Natural killer cell (primary cell): ENCODE measurements at regions not wholly inside any gene's neighbourhood (a gene's known extent, or its start where the extent isn't known, plus 50 kb on each side); places are given as distances from the start of the nearest gene placed in this dataset.

Experiments
- ATAC-seq, 3 donors: fragments of 150-1000 bp in 2 of 3; fragments of 200-7000 bp in 1 of 3; cut with Tn5 transposase; 1 replicate in 1 of 3; 2 replicates in 2 of 3; pipeline ENCODE4 v1.10.0; 2021; ENCODE audit warnings: mild to moderate bottlenecking in 2 of 3, moderate library complexity in 2 of 3
- DNase-seq, 2 donors: peaks; one replicate each; pipeline versions ENCODE4 v3.0.0 to v3.0.0-alpha.2; 2013 to 2021; ENCODE audit warnings: mixed read lengths in 1 of 2
- H3K27ac ChIP-seq: one replicate; pipeline ENCODE4 v1.5.1; 2013; ENCODE audit warnings: mild to moderate bottlenecking, low read length
- H3K27me3 ChIP-seq: one replicate; pipeline ENCODE4 v1.6.1; 2013; ENCODE audit warnings: low read length; ENCODE audit not compliant: control insufficient read depth, insufficient read depth
- H3K36me3 ChIP-seq: one replicate; pipeline ENCODE4 v1.6.1; 2013; ENCODE audit warnings: low read length; ENCODE audit not compliant: control insufficient read depth, insufficient read depth
- H3K4me1 ChIP-seq: one replicate; pipeline ENCODE4 v1.6.1; 2013; ENCODE audit warnings: low read length; ENCODE audit not compliant: control insufficient read depth, insufficient read depth
- H3K4me3 ChIP-seq: one replicate; pipeline ENCODE4 v1.5.1; 2013; ENCODE audit warnings: low read length
- H3K9me3 ChIP-seq: one replicate; pipeline ENCODE4 v1.6.1; 2013; ENCODE audit warnings: low read length; ENCODE audit not compliant: control insufficient read depth, insufficient read depth
- H3K27ac Mint-ChIP-seq, 2 donors: one replicate each; pipeline ENCODE4 v1.8.0; 2022; ENCODE audit warnings: mild to moderate bottlenecking in 2 of 2, mixed read lengths in 2 of 2, moderate library complexity in 1 of 2
- H3K27me3 Mint-ChIP-seq, 2 donors: one replicate each; pipeline ENCODE4 v1.8.0; 2022; ENCODE audit warnings: low read depth in 2 of 2, mixed read lengths in 2 of 2
- H3K36me3 Mint-ChIP-seq: one replicate; pipeline ENCODE4 v1.8.0; 2022; ENCODE audit warnings: mixed read lengths
- H3K4me1 Mint-ChIP-seq, 2 donors: one replicate each; pipeline ENCODE4 v1.8.0; 2022; ENCODE audit warnings: mixed read lengths in 2 of 2
- H3K4me3 Mint-ChIP-seq: one replicate; pipeline ENCODE4 v1.8.0; 2022; ENCODE audit warnings: mild to moderate bottlenecking, moderate library complexity, mixed read lengths
- H3K9me3 Mint-ChIP-seq, 2 donors: one replicate each; pipeline ENCODE4 v1.8.0; 2022; ENCODE audit warnings: mixed read lengths in 2 of 2
- CTCF ChIP-seq: fragments of 200-600 bp; IDR thresholded peaks from one replicate; pipeline ENCODE4 v1.8.0; 2022; ENCODE audit warnings: antibody characterized with exemption
- WGBS: methylation state at CpG from one replicate; pipeline ENCODE4 v1.1.7; 2013; ENCODE audit warnings: missing lambda C conversion rate; ENCODE audit not compliant: insufficient coverage; 5-methylcytosine and 5-hydroxymethylcytosine counted together
- intact Hi-C: fragments of 100-400 bp; cut with micrococcal nuclease; formaldehyde crosslinking; loops from one replicate; pipeline ENCODE4 v1.14.2; 2022

- H3K27ac ChIP-seq: no peak overlapping the region
- Mint-ChIP-seq H3K4me1 (no peaks in the 10 kb centered on the region), H3K36me3 (peaks cover 5% of the 10 kb centered on the region), H3K4me3 (no peak overlapping the region), H3K9me3 (peaks cover 13 to 23% of the 10 kb centered on the region in 2 donors), H3K27ac (no peak overlapping the region), H3K27me3 (no peaks in the 10 kb centered on the region)
- TF ChIP-seq CTCF: no peak
- DNase-seq (no peak), ATAC-seq (no peak)
- no peaks in the 10 kb centered on the region for H3K4me1 ChIP-seq
- intact Hi-C loops: no loop called here
- no peak overlapping the region for H3K4me3 ChIP-seq
- H3K9me3 ChIP-seq: peaks cover 18% of the 10 kb centered on the region
- H3K36me3 ChIP-seq: no peaks in the 10 kb centered on the region
- 88% methylated on average over 2 of the region's 2 CpGs for WGBS
- H3K27me3 ChIP-seq: no peaks in the 10 kb centered on the region
Observed at GRCh38 chr2:153667475-153667874, 188.9 kb upstream of the RPRM start.

GRCh38 chr2:153668923-153669322 lies 190.4 kb upstream of the RPRM start:
- no peaks in the 10 kb centered on the region for H3K27me3 Mint-ChIP-seq
- no peaks in the 10 kb centered on the region for H3K27me3 ChIP-seq
- intact Hi-C loops: no loop called here
- H3K4me3 Mint-ChIP-seq: no peak overlapping the region
- H3K36me3 ChIP-seq: no peaks in the 10 kb centered on the region
- no peak overlapping the region for H3K27ac Mint-ChIP-seq
- DNase-seq (no peak), ATAC-seq (no peak)
- peaks cover 7% of the 10 kb centered on the region for H3K36me3 Mint-ChIP-seq
- H3K4me1 ChIP-seq: no peaks in the 10 kb centered on the region
- peaks cover 15 to 27% of the 10 kb centered on the region in 2 donors for H3K9me3 Mint-ChIP-seq
- no peak overlapping the region for H3K4me3 ChIP-seq
- TF ChIP-seq CTCF: no peak
- 79% methylated on average over 2 of the region's 2 CpGs for WGBS
- peaks cover 18% of the 10 kb centered on the region for H3K9me3 ChIP-seq
- no peak overlapping the region for H3K27ac ChIP-seq
- H3K4me1 Mint-ChIP-seq: no peaks in the 10 kb centered on the region

- no peak for DNase-seq
- no peak for ATAC-seq
- peaks cover 8 to 9% of the 10 kb centered on the region in 2 donors for H3K9me3 Mint-ChIP-seq
- no peak overlapping the region for H3K4me3 Mint-ChIP-seq
- H3K36me3 Mint-ChIP-seq: no peaks in the 10 kb centered on the region
- intact Hi-C loops: no loop called here
- no peak overlapping the region for H3K27ac Mint-ChIP-seq
- Histone ChIP-seq H3K36me3 (no peaks in the 10 kb centered on the region), H3K4me3 (no peak overlapping the region), H3K9me3 (peaks cover 4% of the 10 kb centered on the region), H3K27me3 (no peaks in the 10 kb centered on the region), H3K27ac (no peak overlapping the region), H3K4me1 (no peaks in the 10 kb centered on the region)
- TF ChIP-seq CTCF: no peak
- no peaks in the 10 kb centered on the region for H3K4me1 Mint-ChIP-seq
- H3K27me3 Mint-ChIP-seq: no peaks in the 10 kb centered on the region
- no CpG with 5 or more reads among the region's 6 CpGs for WGBS
Observed at GRCh38 chr2:153710128-153710527, 161.6 kb upstream of the GALNT13 start.

GRCh38 chr2:153715218-153715850 lies 156.4 kb upstream of the GALNT13 start:
- H3K27ac Mint-ChIP-seq: no peak overlapping the region
- H3K4me1 Mint-ChIP-seq: no peaks in the 10 kb centered on the region
- H3K9me3 ChIP-seq: peaks cover 4% of the 10 kb centered on the region
- no peaks in the 10 kb centered on the region for H3K36me3 Mint-ChIP-seq
- TF ChIP-seq CTCF: no peak
- no peaks in the 10 kb centered on the region for H3K36me3 ChIP-seq
- intact Hi-C loops: no loop called here
- DNase-seq: no peak
- no peaks in the 10 kb centered on the region for H3K27me3 ChIP-seq
- no peak overlapping the region for H3K4me3 Mint-ChIP-seq
- no peak for ATAC-seq
- H3K27me3 Mint-ChIP-seq: no peaks in the 10 kb centered on the region
- WGBS: 68% methylated on average over 2 of the region's 2 CpGs
- peaks cover 4 to 7% of the 10 kb centered on the region in 2 donors for H3K9me3 Mint-ChIP-seq
- H3K4me3 ChIP-seq: no peak overlapping the region
- H3K27ac ChIP-seq: no peak overlapping the region
- no peaks in the 10 kb centered on the region for H3K4me1 ChIP-seq
